ENCODE measurements at regions not wholly inside any gene's neighbourhood (a gene's known extent, or its start where the extent isn't known, plus 50 kb on each side); places are given as distances from the start of the nearest gene placed in this dataset.

DNA sequence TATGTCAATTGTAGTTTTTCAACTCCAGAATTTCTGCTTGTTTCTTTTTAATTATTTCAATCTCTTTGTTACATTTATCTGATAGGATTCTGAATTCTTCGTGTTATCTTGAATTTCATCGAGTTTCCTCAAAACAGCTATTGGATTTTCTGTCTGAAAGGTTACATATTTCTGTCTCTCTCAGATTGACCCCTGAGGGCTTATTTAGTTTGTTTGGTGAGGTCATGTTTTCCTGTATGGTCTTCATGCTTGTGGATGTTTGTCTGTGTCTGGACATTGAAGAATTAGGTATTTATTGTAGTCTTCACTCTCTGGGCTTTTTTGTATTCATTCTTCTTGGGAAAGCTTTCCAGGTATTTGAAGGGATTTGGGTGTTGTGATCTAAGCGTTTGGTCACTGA is 85.6 kb downstream of the SNAPC1 start:
- in situ Hi-C loops (cut with HindIII; ENCODE audit: low sequenced_read_pairs): no loop called here
- TF ChIP-seq, protein P1, sequence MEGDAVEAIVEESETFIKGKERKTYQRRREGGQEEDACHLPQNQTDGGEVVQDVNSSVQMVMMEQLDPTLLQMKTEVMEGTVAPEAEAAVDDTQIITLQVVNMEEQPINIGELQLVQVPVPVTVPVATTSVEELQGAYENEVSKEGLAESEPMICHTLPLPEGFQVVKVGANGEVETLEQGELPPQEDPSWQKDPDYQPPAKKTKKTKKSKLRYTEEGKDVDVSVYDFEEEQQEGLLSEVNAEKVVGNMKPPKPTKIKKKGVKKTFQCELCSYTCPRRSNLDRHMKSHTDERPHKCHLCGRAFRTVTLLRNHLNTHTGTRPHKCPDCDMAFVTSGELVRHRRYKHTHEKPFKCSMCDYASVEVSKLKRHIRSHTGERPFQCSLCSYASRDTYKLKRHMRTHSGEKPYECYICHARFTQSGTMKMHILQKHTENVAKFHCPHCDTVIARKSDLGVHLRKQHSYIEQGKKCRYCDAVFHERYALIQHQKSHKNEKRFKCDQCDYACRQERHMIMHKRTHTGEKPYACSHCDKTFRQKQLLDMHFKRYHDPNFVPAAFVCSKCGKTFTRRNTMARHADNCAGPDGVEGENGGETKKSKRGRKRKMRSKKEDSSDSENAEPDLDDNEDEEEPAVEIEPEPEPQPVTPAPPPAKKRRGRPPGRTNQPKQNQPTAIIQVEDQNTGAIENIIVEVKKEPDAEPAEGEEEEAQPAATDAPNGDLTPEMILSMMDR (IDR thresholded peaks at IDR 0.05; ENCODE audit: low read depth, low read length): no peak
- H3K4me3 ChIP-seq (ENCODE audit: low read depth, low read length): no peak overlapping the region
- no peak for DNase-seq (ENCODE audit: low read depth, low spot score)

DNA sequence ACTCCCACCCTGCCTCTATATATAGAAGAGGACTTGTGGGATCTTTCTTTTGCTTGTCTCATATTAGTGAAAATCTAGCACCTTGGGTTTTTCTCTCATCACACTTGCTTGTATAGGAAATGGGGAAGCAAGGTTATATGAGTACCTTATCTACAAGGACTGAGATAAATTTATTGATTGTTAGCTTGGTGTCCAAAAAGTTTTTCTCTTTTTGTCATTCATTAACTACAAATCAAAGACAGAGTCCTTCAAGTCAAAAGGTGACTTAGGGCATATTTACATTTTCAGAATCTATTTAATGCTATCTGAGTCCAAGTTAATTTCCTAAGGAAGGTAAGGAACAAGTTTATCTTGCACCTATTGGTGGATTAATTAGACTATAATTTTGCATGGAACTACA is 92.7 kb downstream of the SNAPC1 start:
- DNase-seq (ENCODE audit: low read depth, low spot score): no peak
- TF ChIP-seq, protein P1 (IDR thresholded peaks at IDR 0.05; ENCODE audit: low read depth, low read length): no peak
- H3K4me3 ChIP-seq (ENCODE audit: low read depth, low read length): no peak overlapping the region
- in situ Hi-C loops (cut with HindIII; ENCODE audit: low sequenced_read_pairs): no loop called here

DNA sequence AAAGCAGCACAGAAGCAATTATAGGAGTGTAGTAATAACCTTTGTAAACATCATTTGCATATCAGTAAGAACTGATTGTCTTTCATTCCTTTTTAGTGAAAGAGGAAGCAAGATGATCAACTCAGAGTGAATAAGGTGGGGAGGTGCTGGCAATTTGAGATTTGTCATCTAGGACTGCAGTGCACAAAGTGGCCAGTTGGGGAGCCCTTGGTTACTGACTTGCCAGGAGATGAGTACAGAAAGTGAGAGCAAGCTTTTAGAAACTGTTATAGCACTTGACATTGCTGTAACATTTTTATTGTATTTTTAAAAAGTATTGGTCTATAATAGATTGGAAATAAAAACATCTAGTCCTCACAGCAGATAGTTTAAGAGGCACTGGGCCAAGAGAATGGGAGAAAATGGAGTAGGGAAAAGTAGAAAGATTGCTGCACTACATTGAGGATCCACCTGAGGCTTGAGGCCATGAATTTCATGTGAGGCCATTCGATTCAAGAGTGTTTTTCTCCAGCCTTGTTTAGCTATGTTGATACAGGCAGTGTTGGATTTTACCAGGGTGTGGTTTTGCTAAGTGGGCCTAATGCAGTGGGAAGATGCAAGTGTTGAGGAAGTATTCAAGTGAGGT is 98.2 kb downstream of the SNAPC1 start:
- H3K4me3 ChIP-seq (ENCODE audit: low read depth, low read length): no peak overlapping the region
- TF ChIP-seq, protein P1 (IDR thresholded peaks at IDR 0.05; ENCODE audit: low read depth, low read length): peak; percentile 89
- DNase-seq (ENCODE audit: low read depth, low spot score): peak; percentile 37
- in situ Hi-C loops (cut with HindIII; ENCODE audit: low sequenced_read_pairs): no loop called here

DNA sequence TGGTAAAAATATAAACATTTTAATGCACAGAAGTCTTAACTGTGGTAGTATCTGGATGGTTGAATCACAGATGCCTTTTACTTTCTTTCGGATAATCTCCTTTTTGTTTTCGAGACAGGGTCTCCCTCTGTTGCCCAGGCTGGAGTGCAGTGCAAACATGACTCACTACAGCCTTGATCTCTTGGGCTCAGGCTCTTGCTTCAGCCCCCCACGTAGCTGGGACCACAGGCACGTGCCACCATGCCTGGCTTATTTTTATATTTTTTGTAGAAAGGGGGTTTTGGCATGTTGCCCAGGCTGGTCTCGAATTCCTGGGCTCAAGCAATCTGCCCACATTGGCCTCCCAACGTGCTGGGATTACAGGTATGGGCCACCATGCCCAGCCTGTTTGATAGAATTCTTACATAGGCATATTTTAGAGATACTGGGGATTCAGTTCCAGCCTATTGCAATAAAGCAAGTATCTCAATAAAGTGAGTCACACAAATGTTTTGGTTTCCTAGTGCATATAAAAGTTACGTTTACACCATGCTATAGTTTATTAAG is 99.2 kb downstream of the SNAPC1 start:
- no peak for DNase-seq (ENCODE audit: low read depth, low spot score)
- TF ChIP-seq, protein P1 (IDR thresholded peaks at IDR 0.05; ENCODE audit: low read depth, low read length): no peak
- in situ Hi-C loops (cut with HindIII; ENCODE audit: low sequenced_read_pairs): no loop called here
- H3K4me3 ChIP-seq (ENCODE audit: low read depth, low read length): no peak overlapping the region

DNA sequence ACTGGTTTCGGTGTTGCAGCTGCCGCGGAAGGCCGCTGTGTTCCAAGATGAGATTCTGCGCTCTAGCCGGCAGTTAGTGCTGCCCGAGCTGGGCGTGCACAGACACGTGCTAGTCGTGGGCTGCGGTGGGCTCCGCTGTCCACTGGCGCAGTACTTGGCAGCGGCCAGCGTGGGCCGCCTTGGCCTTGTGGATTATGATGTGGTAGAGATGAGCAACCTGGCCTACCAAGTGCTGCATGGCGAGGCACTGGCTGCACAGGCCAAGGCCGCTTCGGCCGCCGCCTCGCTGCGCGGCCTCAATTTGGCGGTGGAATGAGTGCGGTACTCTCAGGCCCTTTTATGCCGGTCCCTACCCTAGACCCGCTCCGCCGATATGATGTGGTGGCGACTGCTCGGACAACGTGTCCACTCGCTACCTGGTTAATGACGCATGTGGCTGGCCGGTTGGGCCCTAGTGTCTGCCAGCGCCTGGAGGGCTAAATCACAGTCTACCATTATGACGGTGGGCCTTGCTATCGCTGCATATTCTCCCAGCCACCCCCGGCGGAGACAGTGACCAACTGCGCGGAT is 102.2 kb downstream of the SNAPC1 start:
- DNase-seq (ENCODE audit: low read depth, low spot score): no peak
- no peak overlapping the region for H3K4me3 ChIP-seq (ENCODE audit: low read depth, low read length)
- TF ChIP-seq, protein P1 (IDR thresholded peaks at IDR 0.05; ENCODE audit: low read depth, low read length): no peak
- in situ Hi-C loops (cut with HindIII; ENCODE audit: low sequenced_read_pairs): no loop called here

DNA sequence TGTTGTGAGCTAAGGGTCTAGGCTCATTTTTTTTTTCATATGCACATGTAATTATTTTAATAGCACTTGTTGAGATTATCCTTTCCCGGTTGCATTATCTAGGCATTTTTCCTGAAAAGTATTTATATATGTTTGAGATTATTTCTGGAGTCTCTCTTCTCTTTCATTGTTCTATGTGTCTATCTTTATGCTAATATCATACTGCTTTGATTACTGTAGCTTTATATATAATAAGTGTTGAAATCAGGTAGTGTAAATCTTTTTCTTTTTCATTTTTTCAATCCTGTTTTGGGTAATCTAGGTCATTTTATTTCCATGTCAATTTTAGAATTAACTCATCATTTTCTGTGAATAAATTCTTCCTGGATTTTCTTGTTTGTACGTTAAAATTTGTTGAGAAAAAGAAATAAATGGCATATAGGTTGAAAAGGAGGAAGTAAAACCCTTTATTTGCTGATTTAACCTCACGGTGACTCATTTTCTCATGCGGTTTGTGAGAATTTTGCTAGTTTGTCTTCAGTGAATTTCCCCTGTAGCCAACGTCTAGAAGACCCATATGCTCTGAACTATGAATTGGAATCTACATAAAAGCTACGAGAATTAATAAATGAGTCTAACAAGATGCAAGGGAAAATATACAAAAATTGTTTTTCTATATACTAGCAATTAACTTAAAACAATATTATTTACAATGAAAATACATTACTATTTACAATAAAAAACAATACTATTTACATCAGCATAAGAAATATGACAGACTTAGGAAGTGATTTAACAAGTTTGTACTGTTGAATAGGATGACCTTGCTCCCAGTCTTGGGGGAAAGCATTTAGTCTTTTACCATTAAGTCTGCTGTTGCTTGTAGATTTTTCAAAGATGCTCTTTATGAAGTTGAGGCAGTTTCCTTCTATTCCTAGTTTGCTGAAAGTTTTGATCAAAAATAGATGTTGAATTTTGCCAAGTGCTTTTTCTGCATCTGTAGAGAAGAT is 105.0 kb downstream of the SNAPC1 start:
- in situ Hi-C loops (cut with HindIII; ENCODE audit: low sequenced_read_pairs): no loop called here
- TF ChIP-seq, protein P1 (IDR thresholded peaks at IDR 0.05; ENCODE audit: low read depth, low read length): no peak
- H3K4me3 ChIP-seq (ENCODE audit: low read depth, low read length): no peak overlapping the region
- peak; percentile 6 for DNase-seq (ENCODE audit: low read depth, low spot score)
